GM04504 (cell line): ENCODE measurements at regions not wholly inside any gene's neighbourhood (a gene's known extent, or its start where the extent isn't known, plus 50 kb on each side); places are given as distances from the start of the nearest gene placed in this dataset.

Source experiments
- DNase-seq: peaks from one replicate; pipeline ENCODE4 v3.0.0-alpha.2; 2012; ENCODE audit warnings: low read depth

- DNase-seq, result no peak
Observed at GRCh38 chr7:3195160-3195559, 105.9 kb upstream of the SDK1 start.

- DNase-seq, result no peak
Observed at GRCh38 chr7:3196629-3197400, 104.2 kb upstream of the SDK1 start.

GRCh38 chr7:3197567-3198213 is 103.4 kb upstream of the SDK1 start:
- DNase-seq, result no peak

- no peak for DNase-seq
Observed at GRCh38 chr7:3198316-3198715, 102.7 kb upstream of the SDK1 start.

- DNase-seq, result no peak
Observed at GRCh38 chr7:3200504-3200903, 100.5 kb upstream of the SDK1 start.

- no peak for DNase-seq
Observed at GRCh38 chr7:3201306-3201705, 99.7 kb upstream of the SDK1 start.

GRCh38 chr7:3201937-3202710 is 98.9 kb upstream of the SDK1 start:
- DNase-seq, result no peak

- DNase-seq, result no peak
Observed at GRCh38 chr7:3204526-3204925, 96.5 kb upstream of the SDK1 start.

GRCh38 chr7:3206101-3206500 is 95.0 kb upstream of the SDK1 start:
- no peak for DNase-seq

- no peak for DNase-seq
Observed at GRCh38 chr7:3206771-3207191, 94.3 kb upstream of the SDK1 start.

GRCh38 chr7:3207387-3207902 is 93.6 kb upstream of the SDK1 start:
- DNase-seq, result no peak

GRCh38 chr7:3210531-3210930 is 90.5 kb upstream of the SDK1 start:
- no peak for DNase-seq

GRCh38 chr7:3214090-3214413 is 87.0 kb upstream of the SDK1 start:
- no peak for DNase-seq

- DNase-seq, result no peak
Observed at GRCh38 chr7:3215624-3216585, 85.1 kb upstream of the SDK1 start.

GRCh38 chr7:3217166-3217565 is 83.9 kb upstream of the SDK1 start:
- DNase-seq, result no peak

GRCh38 chr7:3218411-3219225 is 82.4 kb upstream of the SDK1 start:
- DNase-seq, result no peak

GRCh38 chr7:3229904-3230470 is 71.1 kb upstream of the SDK1 start:
- DNase-seq, result no peak

GRCh38 chr7:3230908-3231307 is 70.1 kb upstream of the SDK1 start:
- DNase-seq, result no peak

GRCh38 chr7:3232228-3232627 is 68.8 kb upstream of the SDK1 start:
- DNase-seq, result no peak

- no peak for DNase-seq
Observed at GRCh38 chr7:3233301-3233700, 67.8 kb upstream of the SDK1 start.

GRCh38 chr7:3234051-3234450 is 67.0 kb upstream of the SDK1 start:
- DNase-seq, result no peak
